ENCODE measurements at regions not wholly inside any gene's neighbourhood (a gene's known extent, or its start where the extent isn't known, plus 50 kb on each side); places are given as distances from the start of the nearest gene placed in this dataset.

DNA sequence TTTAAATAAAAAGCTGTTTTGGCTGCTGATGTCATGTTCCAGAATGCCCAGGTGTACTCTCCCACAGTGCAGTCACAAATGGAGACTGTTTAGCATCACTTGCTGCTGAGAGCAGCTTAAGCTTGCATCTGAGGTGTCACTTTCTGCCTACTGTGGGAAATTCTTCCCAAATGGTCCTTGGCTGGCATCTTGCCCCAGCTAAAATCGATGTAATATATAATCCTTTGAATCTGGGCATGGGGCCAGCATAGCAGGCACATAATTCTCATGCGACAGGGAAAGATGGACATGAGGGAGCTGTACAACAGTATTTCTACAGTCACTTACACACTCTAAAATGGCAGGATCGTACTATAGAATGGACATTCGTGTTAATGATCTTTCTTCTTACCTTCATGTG lies 144.3 kb downstream of the MACIR start:
- H4K20me1 ChIP-seq (ENCODE audit: insufficient read depth), result no peaks in the 10 kb centered on the region
- H3K36me3 ChIP-seq (ENCODE audit: insufficient read depth, low read length), result no peaks in the 10 kb centered on the region
- H3K4me2 ChIP-seq (ENCODE audit: low read length), result no peak overlapping the region
- H3F3A ChIP-seq (ENCODE audit: insufficient read depth, low read length, poor library complexity, severe bottlenecking), result no peaks in the 10 kb centered on the region
- no peaks in the 10 kb centered on the region for H3K27me3 ChIP-seq (ENCODE audit: insufficient read depth, low read depth, low read length)
- H3K79me2 ChIP-seq (replicated peaks; ENCODE audit: insufficient read depth, low read length), result no peaks in the 10 kb centered on the region
- H2AFZ ChIP-seq (ENCODE audit: low read depth, low read length), result no peak overlapping the region
- no peak overlapping the region for H3K9ac ChIP-seq (ENCODE audit: low read length)
- H3K4me3 ChIP-seq (ENCODE audit: low read length), result no peak overlapping the region
- no peaks in the 10 kb centered on the region for H3K9me3 ChIP-seq (ENCODE audit: low read length)
- H3K27ac ChIP-seq (ENCODE audit: low read length), result no peak overlapping the region
- TF ChIP-seq, protein P1, sequence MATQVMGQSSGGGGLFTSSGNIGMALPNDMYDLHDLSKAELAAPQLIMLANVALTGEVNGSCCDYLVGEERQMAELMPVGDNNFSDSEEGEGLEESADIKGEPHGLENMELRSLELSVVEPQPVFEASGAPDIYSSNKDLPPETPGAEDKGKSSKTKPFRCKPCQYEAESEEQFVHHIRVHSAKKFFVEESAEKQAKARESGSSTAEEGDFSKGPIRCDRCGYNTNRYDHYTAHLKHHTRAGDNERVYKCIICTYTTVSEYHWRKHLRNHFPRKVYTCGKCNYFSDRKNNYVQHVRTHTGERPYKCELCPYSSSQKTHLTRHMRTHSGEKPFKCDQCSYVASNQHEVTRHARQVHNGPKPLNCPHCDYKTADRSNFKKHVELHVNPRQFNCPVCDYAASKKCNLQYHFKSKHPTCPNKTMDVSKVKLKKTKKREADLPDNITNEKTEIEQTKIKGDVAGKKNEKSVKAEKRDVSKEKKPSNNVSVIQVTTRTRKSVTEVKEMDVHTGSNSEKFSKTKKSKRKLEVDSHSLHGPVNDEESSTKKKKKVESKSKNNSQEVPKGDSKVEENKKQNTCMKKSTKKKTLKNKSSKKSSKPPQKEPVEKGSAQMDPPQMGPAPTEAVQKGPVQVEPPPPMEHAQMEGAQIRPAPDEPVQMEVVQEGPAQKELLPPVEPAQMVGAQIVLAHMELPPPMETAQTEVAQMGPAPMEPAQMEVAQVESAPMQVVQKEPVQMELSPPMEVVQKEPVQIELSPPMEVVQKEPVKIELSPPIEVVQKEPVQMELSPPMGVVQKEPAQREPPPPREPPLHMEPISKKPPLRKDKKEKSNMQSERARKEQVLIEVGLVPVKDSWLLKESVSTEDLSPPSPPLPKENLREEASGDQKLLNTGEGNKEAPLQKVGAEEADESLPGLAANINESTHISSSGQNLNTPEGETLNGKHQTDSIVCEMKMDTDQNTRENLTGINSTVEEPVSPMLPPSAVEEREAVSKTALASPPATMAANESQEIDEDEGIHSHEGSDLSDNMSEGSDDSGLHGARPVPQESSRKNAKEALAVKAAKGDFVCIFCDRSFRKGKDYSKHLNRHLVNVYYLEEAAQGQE (IDR thresholded peaks at IDR 0.05; ENCODE audit: borderline replicate concordance), result no peak
- TF ChIP-seq, protein P2, sequence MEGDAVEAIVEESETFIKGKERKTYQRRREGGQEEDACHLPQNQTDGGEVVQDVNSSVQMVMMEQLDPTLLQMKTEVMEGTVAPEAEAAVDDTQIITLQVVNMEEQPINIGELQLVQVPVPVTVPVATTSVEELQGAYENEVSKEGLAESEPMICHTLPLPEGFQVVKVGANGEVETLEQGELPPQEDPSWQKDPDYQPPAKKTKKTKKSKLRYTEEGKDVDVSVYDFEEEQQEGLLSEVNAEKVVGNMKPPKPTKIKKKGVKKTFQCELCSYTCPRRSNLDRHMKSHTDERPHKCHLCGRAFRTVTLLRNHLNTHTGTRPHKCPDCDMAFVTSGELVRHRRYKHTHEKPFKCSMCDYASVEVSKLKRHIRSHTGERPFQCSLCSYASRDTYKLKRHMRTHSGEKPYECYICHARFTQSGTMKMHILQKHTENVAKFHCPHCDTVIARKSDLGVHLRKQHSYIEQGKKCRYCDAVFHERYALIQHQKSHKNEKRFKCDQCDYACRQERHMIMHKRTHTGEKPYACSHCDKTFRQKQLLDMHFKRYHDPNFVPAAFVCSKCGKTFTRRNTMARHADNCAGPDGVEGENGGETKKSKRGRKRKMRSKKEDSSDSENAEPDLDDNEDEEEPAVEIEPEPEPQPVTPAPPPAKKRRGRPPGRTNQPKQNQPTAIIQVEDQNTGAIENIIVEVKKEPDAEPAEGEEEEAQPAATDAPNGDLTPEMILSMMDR (IDR thresholded peaks at IDR 0.05; ENCODE audit: poor library complexity, severe bottlenecking), result no peak
- TF ChIP-seq MXI1 (conservative IDR thresholded peaks at IDR 0.05; ENCODE audit: poor library complexity, severe bottlenecking) (no peak), TAF1 (IDR thresholded peaks at IDR 0.05; ENCODE audit: low read depth) (no peak), EZH2 (IDR thresholded peaks at IDR 0.05; ENCODE audit: borderline replicate concordance, insufficient read depth, low read length, poor library complexity, severe bottlenecking) (no peak), EP300 (conservative IDR thresholded peaks at IDR 0.05; ENCODE audit: poor library complexity, severe bottlenecking) (no peak), RAD21 (conservative IDR thresholded peaks at IDR 0.05) (no peak), SMC3 (conservative IDR thresholded peaks at IDR 0.05; ENCODE audit: poor library complexity) (no peak)
- no peaks in the 10 kb centered on the region for H3K9me2 ChIP-seq (ENCODE audit: insufficient read depth, low read length)

DNA sequence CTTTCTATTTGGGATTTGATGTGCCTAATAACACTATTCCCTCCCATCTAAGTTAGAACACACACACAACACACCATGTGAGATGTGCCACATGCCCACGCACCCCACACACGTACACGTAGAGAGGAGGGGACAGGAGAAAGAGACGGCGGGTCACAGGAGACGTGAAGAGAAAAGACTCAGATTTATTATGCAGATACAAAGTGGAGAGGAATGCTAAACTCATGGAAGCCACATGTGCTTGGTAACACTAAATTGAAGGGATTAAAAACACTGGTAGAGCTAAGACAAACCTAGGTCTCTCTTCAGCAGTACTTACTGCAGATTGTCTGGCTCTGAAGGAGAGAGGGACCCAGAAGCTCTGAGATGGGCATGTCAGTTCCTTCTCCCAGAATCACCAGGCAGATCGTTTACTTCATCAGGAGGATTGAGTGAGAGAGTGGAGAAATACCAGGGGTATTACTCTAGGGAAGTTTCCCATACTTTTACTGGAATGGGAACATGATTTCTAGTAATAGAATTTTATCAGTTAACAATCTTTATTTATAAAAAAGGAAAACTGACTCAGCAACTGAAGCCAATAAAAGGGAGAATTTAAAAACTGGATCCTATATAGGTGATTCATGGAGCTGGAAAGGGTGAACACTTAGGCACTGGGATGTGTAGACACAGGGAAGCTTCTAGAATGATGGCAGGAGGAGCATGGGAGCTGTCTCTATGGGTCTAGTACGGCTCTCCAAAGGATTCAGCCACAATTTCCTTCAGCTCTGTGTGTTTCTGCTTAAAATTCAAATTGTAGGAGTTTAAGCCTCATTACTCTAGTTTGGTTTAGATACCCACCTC lies 139.4 kb downstream of the MACIR start:
- no peak overlapping the region for H3K4me2 ChIP-seq (ENCODE audit: low read length)
- H3K79me2 ChIP-seq (replicated peaks; ENCODE audit: insufficient read depth, low read length), result no peaks in the 10 kb centered on the region
- H3K27ac ChIP-seq (ENCODE audit: low read length), result no peak overlapping the region
- H3K9me3 ChIP-seq (ENCODE audit: low read length), result no peaks in the 10 kb centered on the region
- no peaks in the 10 kb centered on the region for H4K20me1 ChIP-seq (ENCODE audit: insufficient read depth)
- H3K9me2 ChIP-seq (ENCODE audit: insufficient read depth, low read length), result no peaks in the 10 kb centered on the region
- no peaks in the 10 kb centered on the region for H3F3A ChIP-seq (ENCODE audit: insufficient read depth, low read length, poor library complexity, severe bottlenecking)
- no peaks in the 10 kb centered on the region for H3K27me3 ChIP-seq (ENCODE audit: insufficient read depth, low read depth, low read length)
- no peak overlapping the region for H3K4me3 ChIP-seq (ENCODE audit: low read length)
- no peak overlapping the region for H2AFZ ChIP-seq (ENCODE audit: low read depth, low read length)
- no peak overlapping the region for H3K9ac ChIP-seq (ENCODE audit: low read length)
- TF ChIP-seq, protein P2 (IDR thresholded peaks at IDR 0.05; ENCODE audit: poor library complexity, severe bottlenecking), result no peak
- TF ChIP-seq SMC3 (conservative IDR thresholded peaks at IDR 0.05; ENCODE audit: poor library complexity) (no peak), POLR2AphosphoS5 (IDR thresholded peaks at IDR 0.05) (no peak), EZH2 (IDR thresholded peaks at IDR 0.05; ENCODE audit: borderline replicate concordance, insufficient read depth, low read length, poor library complexity, severe bottlenecking) (no peak), EP300 (conservative IDR thresholded peaks at IDR 0.05; ENCODE audit: poor library complexity, severe bottlenecking) (no peak), TAF1 (IDR thresholded peaks at IDR 0.05; ENCODE audit: low read depth) (no peak), RAD21 (conservative IDR thresholded peaks at IDR 0.05) (no peak), MXI1 (conservative IDR thresholded peaks at IDR 0.05; ENCODE audit: poor library complexity, severe bottlenecking) (no peak)
- TF ChIP-seq, protein P1 (IDR thresholded peaks at IDR 0.05; ENCODE audit: borderline replicate concordance), result no peak
- H3K36me3 ChIP-seq (ENCODE audit: insufficient read depth, low read length), result no peaks in the 10 kb centered on the region
